Nephron (organoid): ENCODE measurements at regions not wholly inside any gene's neighbourhood (a gene's known extent, or its start where the extent isn't known, plus 50 kb on each side); places are given as distances from the start of the nearest gene placed in this dataset.

ENCODE experiments used
- H3K27ac Mint-ChIP-seq, 3 experiments: 2 replicates each; pipeline ENCODE4 v1.8.0; 2020; ENCODE audit warnings: mixed read lengths in 3 of 3, mild to moderate bottlenecking in 2 of 3, moderate library complexity in 1 of 3
- H3K27me3 Mint-ChIP-seq: 2 replicates; pipeline ENCODE4 v1.8.0; 2021; ENCODE audit warnings: low read depth, mild to moderate bottlenecking, moderate library complexity, mixed read lengths
- H3K36me3 Mint-ChIP-seq: 2 replicates; pipeline ENCODE4 v1.8.0; 2020; ENCODE audit warnings: low read depth, mixed read lengths
- H3K4me1 Mint-ChIP-seq: 2 replicates; pipeline ENCODE4 v1.8.0; 2020; ENCODE audit warnings: mixed read lengths
- H3K4me3 Mint-ChIP-seq, 3 experiments: 2 replicates each; pipeline ENCODE4 v1.8.0; 2020; ENCODE audit warnings: mild to moderate bottlenecking in 3 of 3, mixed read lengths in 3 of 3, moderate library complexity in 2 of 3
- H3K9me3 Mint-ChIP-seq: 2 replicates; pipeline ENCODE4 v1.8.0; 2020; ENCODE audit warnings: mixed read lengths
- TF ChIP-seq, protein P1 (sequence below), 3 experiments: fragments of 200-600 bp; sonication (generic); IDR thresholded peaks; one replicate each; pipeline ENCODE4 v1.5.0; 2021; ENCODE audit warnings: antibody characterized with exemption in 3 of 3; ENCODE audit not compliant: unreplicated experiment in 3 of 3

DNA sequence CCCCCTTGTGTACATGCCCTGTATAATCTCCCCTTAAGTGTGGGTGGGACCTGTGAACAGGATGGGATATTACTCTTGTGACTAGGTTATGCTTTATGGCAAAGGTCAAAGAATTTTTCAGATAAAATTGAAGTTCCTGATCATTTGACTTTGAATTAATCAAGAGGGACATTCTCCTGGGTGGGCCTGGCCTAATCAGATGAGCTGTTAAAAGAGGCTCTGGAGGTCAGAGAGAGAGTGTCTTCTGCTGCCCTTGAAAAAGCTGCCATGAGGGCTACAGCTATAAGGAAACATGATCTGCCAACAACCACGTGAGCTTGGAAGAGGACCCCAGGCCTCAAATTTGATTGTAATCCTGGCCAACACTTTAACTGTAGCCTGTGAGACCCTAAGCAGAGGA lies 125.6 kb upstream of the CSF3R start:
- TF ChIP-seq, protein P1, sequence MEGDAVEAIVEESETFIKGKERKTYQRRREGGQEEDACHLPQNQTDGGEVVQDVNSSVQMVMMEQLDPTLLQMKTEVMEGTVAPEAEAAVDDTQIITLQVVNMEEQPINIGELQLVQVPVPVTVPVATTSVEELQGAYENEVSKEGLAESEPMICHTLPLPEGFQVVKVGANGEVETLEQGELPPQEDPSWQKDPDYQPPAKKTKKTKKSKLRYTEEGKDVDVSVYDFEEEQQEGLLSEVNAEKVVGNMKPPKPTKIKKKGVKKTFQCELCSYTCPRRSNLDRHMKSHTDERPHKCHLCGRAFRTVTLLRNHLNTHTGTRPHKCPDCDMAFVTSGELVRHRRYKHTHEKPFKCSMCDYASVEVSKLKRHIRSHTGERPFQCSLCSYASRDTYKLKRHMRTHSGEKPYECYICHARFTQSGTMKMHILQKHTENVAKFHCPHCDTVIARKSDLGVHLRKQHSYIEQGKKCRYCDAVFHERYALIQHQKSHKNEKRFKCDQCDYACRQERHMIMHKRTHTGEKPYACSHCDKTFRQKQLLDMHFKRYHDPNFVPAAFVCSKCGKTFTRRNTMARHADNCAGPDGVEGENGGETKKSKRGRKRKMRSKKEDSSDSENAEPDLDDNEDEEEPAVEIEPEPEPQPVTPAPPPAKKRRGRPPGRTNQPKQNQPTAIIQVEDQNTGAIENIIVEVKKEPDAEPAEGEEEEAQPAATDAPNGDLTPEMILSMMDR (IDR thresholded peaks at IDR 0.05; ENCODE audit: unreplicated experiment in 3 of 3): no peak
- Mint-ChIP-seq H3K4me1 (no peaks in the 10 kb centered on the region), H3K36me3 (no peaks in the 10 kb centered on the region), H3K4me3 (no peak overlapping the region), H3K27ac (no peak overlapping the region), H3K9me3 (no peaks in the 10 kb centered on the region), H3K27me3 (peaks cover 22% of the 10 kb centered on the region)

DNA sequence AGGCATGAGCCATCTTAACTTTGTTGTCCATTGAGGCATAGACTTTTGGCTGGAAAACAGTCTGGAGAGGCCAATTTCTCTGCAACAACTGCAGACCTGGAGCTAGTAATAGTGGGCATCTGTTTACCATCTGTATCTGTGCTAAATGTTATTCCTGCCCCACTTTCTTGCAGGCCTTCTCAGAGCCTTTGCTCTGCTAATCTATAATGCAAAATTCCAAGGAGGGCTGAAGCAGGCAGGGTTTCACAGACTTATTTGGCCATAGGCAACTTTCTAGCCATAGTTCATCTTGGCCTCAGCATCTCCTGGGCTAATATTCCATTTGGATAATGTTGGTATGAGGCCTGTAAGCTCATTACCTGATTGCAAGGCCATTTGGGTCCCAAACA lies 124.5 kb upstream of the CSF3R start:
- H3K27ac Mint-ChIP-seq: no peak overlapping the region
- TF ChIP-seq, protein P1 (IDR thresholded peaks at IDR 0.05; ENCODE audit: unreplicated experiment in 3 of 3): no peak
- H3K36me3 Mint-ChIP-seq: no peaks in the 10 kb centered on the region
- peaks cover 30% of the 10 kb centered on the region for H3K27me3 Mint-ChIP-seq
- no peaks in the 10 kb centered on the region for H3K9me3 Mint-ChIP-seq
- H3K4me1 Mint-ChIP-seq: no peaks in the 10 kb centered on the region
- no peak overlapping the region for H3K4me3 Mint-ChIP-seq

DNA sequence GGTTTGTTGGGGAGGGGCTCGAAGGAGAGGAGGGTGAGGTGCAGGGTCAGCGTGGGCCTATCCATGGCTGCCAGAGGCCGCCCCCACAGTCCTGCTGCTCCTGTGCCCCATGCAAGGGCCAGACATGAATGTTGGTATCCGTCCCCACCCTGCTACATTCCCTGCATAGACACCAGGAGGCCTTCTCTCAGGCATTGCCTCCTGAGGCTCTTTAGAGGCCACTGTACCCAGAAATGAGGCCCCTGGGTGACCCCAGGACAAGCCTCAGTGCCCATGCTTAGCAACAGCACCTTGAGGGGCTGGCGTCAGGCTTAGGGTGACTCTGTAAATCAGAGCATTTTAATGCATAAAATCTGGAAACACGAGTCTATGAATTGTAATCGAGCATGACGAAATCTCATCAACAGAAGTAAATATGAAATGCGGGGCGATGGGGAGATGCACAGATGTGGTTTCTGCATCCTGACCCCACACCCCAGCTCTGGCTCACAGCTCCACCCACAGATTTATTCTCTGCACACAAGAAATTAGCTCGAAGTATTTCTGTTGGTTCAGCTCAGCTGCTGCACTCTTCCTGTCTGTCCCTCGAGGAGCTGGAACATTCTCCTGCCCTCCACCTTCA lies 124.0 kb upstream of the CSF3R start:
- TF ChIP-seq, protein P1 (IDR thresholded peaks at IDR 0.05; ENCODE audit: unreplicated experiment in 3 of 3): no peak
- Mint-ChIP-seq H3K36me3 (no peaks in the 10 kb centered on the region), H3K9me3 (no peaks in the 10 kb centered on the region), H3K4me1 (no peaks in the 10 kb centered on the region), H3K27ac (no peak overlapping the region), H3K4me3 (no peak overlapping the region), H3K27me3 (peaks cover 30% of the 10 kb centered on the region)

DNA sequence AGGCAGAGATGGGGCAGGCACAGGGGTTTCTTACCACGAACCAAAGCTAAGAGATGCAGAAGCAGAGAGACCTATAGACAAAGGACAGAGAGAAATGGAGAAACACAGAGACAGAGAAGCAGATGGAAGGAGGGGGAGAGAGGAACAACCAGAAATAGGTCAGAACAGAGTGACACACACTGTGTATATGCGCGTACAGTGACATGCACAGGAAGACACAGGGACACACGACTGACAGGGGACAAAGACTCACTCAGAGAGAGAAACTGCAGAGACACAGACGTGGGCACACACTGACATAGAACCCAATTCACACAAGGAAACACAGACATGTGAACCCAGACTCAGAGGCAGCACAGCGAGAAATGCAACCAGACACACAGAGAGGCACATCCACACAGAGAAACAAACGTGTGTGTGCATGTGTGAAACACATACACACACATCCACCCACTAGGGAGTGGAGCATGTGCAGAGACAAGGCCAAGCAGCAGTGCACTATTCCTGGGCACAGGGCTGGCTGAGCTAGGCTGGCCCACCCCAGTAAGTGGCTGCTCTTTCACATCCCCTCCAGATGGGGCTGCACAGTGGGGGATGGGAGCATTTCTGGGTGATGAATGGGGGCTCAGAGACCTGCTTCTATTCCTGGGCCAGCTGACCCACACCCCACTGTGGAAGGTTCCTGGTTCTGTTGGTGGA lies 123.4 kb upstream of the CSF3R start:
- H3K27me3 Mint-ChIP-seq: peaks cover 30% of the 10 kb centered on the region
- no peaks in the 10 kb centered on the region for H3K36me3 Mint-ChIP-seq
- H3K4me3 Mint-ChIP-seq: no peak overlapping the region
- H3K4me1 Mint-ChIP-seq: no peaks in the 10 kb centered on the region
- H3K9me3 Mint-ChIP-seq: no peaks in the 10 kb centered on the region
- H3K27ac Mint-ChIP-seq: no peak overlapping the region
- TF ChIP-seq, protein P1 (IDR thresholded peaks at IDR 0.05; ENCODE audit: unreplicated experiment in 3 of 3): no peak

DNA sequence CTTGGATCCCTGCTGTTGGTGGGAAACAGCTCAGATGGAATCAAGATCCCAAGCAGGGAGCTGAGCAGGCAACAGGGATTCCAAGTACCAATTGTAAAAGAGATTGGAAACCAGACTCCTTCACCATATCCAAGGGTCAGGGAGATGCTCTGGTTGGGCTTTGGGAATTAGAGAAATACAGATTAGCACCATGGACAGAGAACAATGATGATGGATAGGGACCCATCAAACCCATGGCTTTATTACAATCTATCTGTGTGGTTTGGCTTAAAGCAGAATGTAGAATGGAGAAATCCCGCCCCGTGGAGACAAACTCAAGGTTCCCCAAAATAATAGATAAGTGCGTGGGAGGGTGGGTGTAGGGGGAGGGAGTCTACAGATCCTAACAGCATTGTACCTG lies 120.7 kb upstream of the CSF3R start:
- no peak overlapping the region for H3K27ac Mint-ChIP-seq
- H3K4me1 Mint-ChIP-seq: no peaks in the 10 kb centered on the region
- no peaks in the 10 kb centered on the region for H3K9me3 Mint-ChIP-seq
- TF ChIP-seq, protein P1 (IDR thresholded peaks at IDR 0.05; ENCODE audit: unreplicated experiment in 3 of 3): no peak
- no peak overlapping the region for H3K4me3 Mint-ChIP-seq
- no peaks in the 10 kb centered on the region for H3K36me3 Mint-ChIP-seq
- peaks cover 31% of the 10 kb centered on the region for H3K27me3 Mint-ChIP-seq

DNA sequence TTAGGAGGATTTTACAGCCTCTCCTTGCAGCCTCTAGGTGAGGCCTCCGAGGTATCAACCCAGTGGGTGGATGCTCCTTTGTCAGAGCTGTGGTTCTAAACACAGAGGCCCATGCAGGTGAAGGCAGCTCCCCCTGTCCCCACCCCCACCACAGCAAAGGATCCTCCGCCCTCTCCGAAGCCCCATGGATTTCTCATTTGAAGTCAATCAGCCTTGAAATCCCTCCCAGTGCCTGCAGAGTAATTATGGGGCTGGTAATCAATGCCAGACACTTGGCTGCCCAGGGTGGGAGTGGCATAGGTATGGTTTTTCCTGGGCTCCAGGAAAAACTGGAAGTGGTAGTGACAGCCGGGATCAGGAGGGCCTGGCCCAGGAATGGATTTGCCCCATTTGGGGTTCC lies 119.5 kb upstream of the CSF3R start:
- Mint-ChIP-seq H3K36me3 (no peaks in the 10 kb centered on the region), H3K27me3 (peaks cover 42% of the 10 kb centered on the region), H3K9me3 (no peaks in the 10 kb centered on the region), H3K4me3 (no peak overlapping the region), H3K27ac (no peak overlapping the region), H3K4me1 (no peaks in the 10 kb centered on the region)
- TF ChIP-seq, protein P1 (IDR thresholded peaks at IDR 0.05; ENCODE audit: unreplicated experiment in 3 of 3): no peak
